ENCODE measurements at regions not wholly inside any gene's neighbourhood (a gene's known extent, or its start where the extent isn't known, plus 50 kb on each side); places are given as distances from the start of the nearest gene placed in this dataset.

GRCh38 chr10:81021428-81022129 is 483.9 kb downstream of the SH2D4B start:
- no peak overlapping the region for H3K9ac ChIP-seq (ENCODE audit: low read length in 5 of 5)
- no peak overlapping the region for H3K4me3 ChIP-seq (ENCODE audit: low read depth in 1 of 5, low read length in 5 of 5)
- no peaks in the 10 kb centered on the region for H3K36me3 ChIP-seq (ENCODE audit: control insufficient read depth in 5 of 5, insufficient read depth in 5 of 5, low read length in 5 of 5)
- H3K27ac ChIP-seq (ENCODE audit: low read depth, low read length): no peak overlapping the region
- no peaks in the 10 kb centered on the region for H3K9me3 ChIP-seq (ENCODE audit: control insufficient read depth in 5 of 5, low read length in 5 of 5)
- H3K4me1 ChIP-seq (ENCODE audit: control insufficient read depth in 5 of 5, insufficient read depth in 5 of 5, low read length in 5 of 5): peaks cover 0 to 4% (median 4%) of the 10 kb centered on the region in 5 donors
- no peaks in the 10 kb centered on the region for H3K27me3 ChIP-seq (ENCODE audit: control insufficient read depth in 5 of 5, insufficient read depth in 4 of 5, low read length in 5 of 5)

GRCh38 chr10:81026591-81026990 is 488.9 kb downstream of the SH2D4B start:
- Histone ChIP-seq H3K4me3 (ENCODE audit: low read depth in 1 of 5, low read length in 5 of 5) (no peak overlapping the region), H3K4me1 (ENCODE audit: control insufficient read depth in 5 of 5, insufficient read depth in 5 of 5, low read length in 5 of 5) (no peaks in the 10 kb centered on the region), H3K36me3 (ENCODE audit: control insufficient read depth in 5 of 5, insufficient read depth in 5 of 5, low read length in 5 of 5) (no peaks in the 10 kb centered on the region), H3K27me3 (ENCODE audit: control insufficient read depth in 5 of 5, insufficient read depth in 4 of 5, low read length in 5 of 5) (no peaks in the 10 kb centered on the region), H3K27ac (ENCODE audit: low read depth, low read length) (no peak overlapping the region), H3K9me3 (ENCODE audit: control insufficient read depth in 5 of 5, low read length in 5 of 5) (no peaks in the 10 kb centered on the region), H3K9ac (ENCODE audit: low read length in 5 of 5) (no peak overlapping the region)

GRCh38 chr10:81027223-81027622 is 489.5 kb downstream of the SH2D4B start:
- no peaks in the 10 kb centered on the region for H3K27me3 ChIP-seq (ENCODE audit: control insufficient read depth in 5 of 5, insufficient read depth in 4 of 5, low read length in 5 of 5)

GRCh38 chr10:81027706-81028105 is 490.0 kb downstream of the SH2D4B start:
- no peak overlapping the region for H3K27ac ChIP-seq (ENCODE audit: low read depth, low read length)
- H3K9ac ChIP-seq (ENCODE audit: low read length in 5 of 5): no peak overlapping the region
- no peaks in the 10 kb centered on the region for H3K27me3 ChIP-seq (ENCODE audit: control insufficient read depth in 5 of 5, insufficient read depth in 4 of 5, low read length in 5 of 5)
- H3K4me3 ChIP-seq (ENCODE audit: low read depth in 1 of 5, low read length in 5 of 5): no peak overlapping the region
- H3K4me1 ChIP-seq (ENCODE audit: control insufficient read depth in 5 of 5, insufficient read depth in 5 of 5, low read length in 5 of 5): no peaks in the 10 kb centered on the region
- H3K36me3 ChIP-seq (ENCODE audit: control insufficient read depth in 5 of 5, insufficient read depth in 5 of 5, low read length in 5 of 5): no peaks in the 10 kb centered on the region
- H3K9me3 ChIP-seq (ENCODE audit: control insufficient read depth in 5 of 5, low read length in 5 of 5): no peaks in the 10 kb centered on the region

More at GRCh38 chr10:81027223-81027622, 489.5 kb downstream of the SH2D4B start:
- no peaks in the 10 kb centered on the region for H3K9me3 ChIP-seq (ENCODE audit: control insufficient read depth in 5 of 5, low read length in 5 of 5)
- H3K36me3 ChIP-seq (ENCODE audit: control insufficient read depth in 5 of 5, insufficient read depth in 5 of 5, low read length in 5 of 5): no peaks in the 10 kb centered on the region
- no peak overlapping the region for H3K9ac ChIP-seq (ENCODE audit: low read length in 5 of 5)
- no peak overlapping the region for H3K4me3 ChIP-seq (ENCODE audit: low read depth in 1 of 5, low read length in 5 of 5)
- H3K4me1 ChIP-seq (ENCODE audit: control insufficient read depth in 5 of 5, insufficient read depth in 5 of 5, low read length in 5 of 5): no peaks in the 10 kb centered on the region
- H3K27ac ChIP-seq (ENCODE audit: low read depth, low read length): no peak overlapping the region

GRCh38 chr10:81031774-81032173 is 494.1 kb downstream of the SH2D4B start:
- H3K4me3 ChIP-seq (ENCODE audit: low read depth in 1 of 5, low read length in 5 of 5): no peak overlapping the region

GRCh38 chr10:81034383-81034782 is 496.7 kb downstream of the SH2D4B start:
- no peak overlapping the region for H3K27ac ChIP-seq (ENCODE audit: low read depth, low read length)
- no peak overlapping the region for H3K4me3 ChIP-seq (ENCODE audit: low read depth in 1 of 5, low read length in 5 of 5)
- H3K27me3 ChIP-seq (ENCODE audit: control insufficient read depth in 5 of 5, insufficient read depth in 4 of 5, low read length in 5 of 5): no peaks in the 10 kb centered on the region
- H3K9ac ChIP-seq (ENCODE audit: low read length in 5 of 5): no peak overlapping the region
- H3K9me3 ChIP-seq (ENCODE audit: control insufficient read depth in 5 of 5, low read length in 5 of 5): peaks cover 3 to 15% (median 7%) of the 10 kb centered on the region in 5 donors
- H3K4me1 ChIP-seq (ENCODE audit: control insufficient read depth in 5 of 5, insufficient read depth in 5 of 5, low read length in 5 of 5): no peaks in the 10 kb centered on the region
- H3K36me3 ChIP-seq (ENCODE audit: control insufficient read depth in 5 of 5, insufficient read depth in 5 of 5, low read length in 5 of 5): no peaks in the 10 kb centered on the region

More at GRCh38 chr10:81031774-81032173, 494.1 kb downstream of the SH2D4B start:
- Histone ChIP-seq H3K36me3 (ENCODE audit: control insufficient read depth in 5 of 5, insufficient read depth in 5 of 5, low read length in 5 of 5) (no peaks in the 10 kb centered on the region), H3K27me3 (ENCODE audit: control insufficient read depth in 5 of 5, insufficient read depth in 4 of 5, low read length in 5 of 5) (no peaks in the 10 kb centered on the region), H3K9me3 (ENCODE audit: control insufficient read depth in 5 of 5, low read length in 5 of 5) (peaks cover under 1 to 8% (median 4%) of the 10 kb centered on the region in 5 donors), H3K9ac (ENCODE audit: low read length in 5 of 5) (no peak overlapping the region), H3K27ac (ENCODE audit: low read depth, low read length) (no peak overlapping the region), H3K4me1 (ENCODE audit: control insufficient read depth in 5 of 5, insufficient read depth in 5 of 5, low read length in 5 of 5) (no peaks in the 10 kb centered on the region)

- no peaks in the 10 kb centered on the region for H3K27me3 ChIP-seq (ENCODE audit: control insufficient read depth in 5 of 5, insufficient read depth in 4 of 5, low read length in 5 of 5)
- H3K9me3 ChIP-seq (ENCODE audit: control insufficient read depth in 5 of 5, low read length in 5 of 5): peaks cover 3 to 15% (median 7%) of the 10 kb centered on the region in 5 donors
- no peaks in the 10 kb centered on the region for H3K36me3 ChIP-seq (ENCODE audit: control insufficient read depth in 5 of 5, insufficient read depth in 5 of 5, low read length in 5 of 5)
- H3K9ac ChIP-seq (ENCODE audit: low read length in 5 of 5): no peak overlapping the region
- H3K27ac ChIP-seq (ENCODE audit: low read depth, low read length): no peak overlapping the region
- H3K4me3 ChIP-seq (ENCODE audit: low read depth in 1 of 5, low read length in 5 of 5): no peak overlapping the region
- no peaks in the 10 kb centered on the region for H3K4me1 ChIP-seq (ENCODE audit: control insufficient read depth in 5 of 5, insufficient read depth in 5 of 5, low read length in 5 of 5)
Observed at GRCh38 chr10:81036257-81036656, 498.6 kb downstream of the SH2D4B start.

GRCh38 chr10:81040031-81040430 is 502.3 kb downstream of the SH2D4B start:
- Histone ChIP-seq H3K27ac (ENCODE audit: low read depth, low read length) (no peak overlapping the region), H3K4me3 (ENCODE audit: low read depth in 1 of 5, low read length in 5 of 5) (no peak overlapping the region), H3K9ac (ENCODE audit: low read length in 5 of 5) (no peak overlapping the region), H3K9me3 (ENCODE audit: control insufficient read depth in 5 of 5, low read length in 5 of 5) (peaks cover 3 to 15% (median 7%) of the 10 kb centered on the region in 5 donors), H3K36me3 (ENCODE audit: control insufficient read depth in 5 of 5, insufficient read depth in 5 of 5, low read length in 5 of 5) (no peaks in the 10 kb centered on the region), H3K4me1 (ENCODE audit: control insufficient read depth in 5 of 5, insufficient read depth in 5 of 5, low read length in 5 of 5) (no peaks in the 10 kb centered on the region), H3K27me3 (ENCODE audit: control insufficient read depth in 5 of 5, insufficient read depth in 4 of 5, low read length in 5 of 5) (no peaks in the 10 kb centered on the region)

- H3K4me1 ChIP-seq (ENCODE audit: control insufficient read depth in 5 of 5, insufficient read depth in 5 of 5, low read length in 5 of 5): no peaks in the 10 kb centered on the region
- no peaks in the 10 kb centered on the region for H3K36me3 ChIP-seq (ENCODE audit: control insufficient read depth in 5 of 5, insufficient read depth in 5 of 5, low read length in 5 of 5)
- no peak overlapping the region for H3K27ac ChIP-seq (ENCODE audit: low read depth, low read length)
- no peaks in the 10 kb centered on the region for H3K27me3 ChIP-seq (ENCODE audit: control insufficient read depth in 5 of 5, insufficient read depth in 4 of 5, low read length in 5 of 5)
- peaks cover 3 to 15% (median 5%) of the 10 kb centered on the region in 5 donors for H3K9me3 ChIP-seq (ENCODE audit: control insufficient read depth in 5 of 5, low read length in 5 of 5)
- H3K9ac ChIP-seq (ENCODE audit: low read length in 5 of 5): no peak overlapping the region
- no peak overlapping the region for H3K4me3 ChIP-seq (ENCODE audit: low read depth in 1 of 5, low read length in 5 of 5)
Observed at GRCh38 chr10:81040940-81041339, 503.2 kb downstream of the SH2D4B start.

GRCh38 chr10:81042647-81043046 is 504.9 kb downstream of the SH2D4B start:
- peaks cover 0 to under 1% (median 0%) of the 10 kb centered on the region in 5 donors for H3K9me3 ChIP-seq (ENCODE audit: control insufficient read depth in 5 of 5, low read length in 5 of 5)
- no peaks in the 10 kb centered on the region for H3K4me1 ChIP-seq (ENCODE audit: control insufficient read depth in 5 of 5, insufficient read depth in 5 of 5, low read length in 5 of 5)
- H3K36me3 ChIP-seq (ENCODE audit: control insufficient read depth in 5 of 5, insufficient read depth in 5 of 5, low read length in 5 of 5): no peaks in the 10 kb centered on the region
- H3K27ac ChIP-seq (ENCODE audit: low read depth, low read length): no peak overlapping the region
- no peak overlapping the region for H3K4me3 ChIP-seq (ENCODE audit: low read depth in 1 of 5, low read length in 5 of 5)
- no peaks in the 10 kb centered on the region for H3K27me3 ChIP-seq (ENCODE audit: control insufficient read depth in 5 of 5, insufficient read depth in 4 of 5, low read length in 5 of 5)
- H3K9ac ChIP-seq (ENCODE audit: low read length in 5 of 5): no peak overlapping the region

All from subcutaneous abdominal adipose tissue (tissue), 5 donors.